ENCODE measurements at regions not wholly inside any gene's neighbourhood (a gene's known extent, or its start where the extent isn't known, plus 50 kb on each side); places are given as distances from the start of the nearest gene placed in this dataset.

DNA sequence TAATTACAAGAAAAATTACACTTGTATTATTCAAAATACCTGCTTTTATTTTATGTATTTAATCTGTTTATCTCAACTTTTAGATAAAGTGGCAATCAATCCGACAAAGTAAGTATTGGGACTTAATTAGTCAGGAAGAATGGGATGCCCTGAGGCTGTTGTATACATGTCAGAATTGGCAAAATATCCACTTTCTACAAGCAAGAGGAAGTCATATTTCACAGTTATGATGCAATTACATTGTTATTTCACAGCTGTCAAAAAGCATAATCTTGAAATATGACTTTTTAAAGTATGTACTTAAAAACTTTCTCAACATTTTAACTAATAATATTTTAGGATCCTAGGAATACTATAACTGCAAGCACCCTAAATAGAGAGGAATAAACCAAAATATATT is 357.1 kb upstream of the MGAT4C start:
- TF ChIP-seq POLR2A (IDR thresholded peaks at IDR 0.05) (no peak), POLR2AphosphoS5 (IDR thresholded peaks at IDR 0.05) (no peak)
- TF ChIP-seq, protein P1, sequence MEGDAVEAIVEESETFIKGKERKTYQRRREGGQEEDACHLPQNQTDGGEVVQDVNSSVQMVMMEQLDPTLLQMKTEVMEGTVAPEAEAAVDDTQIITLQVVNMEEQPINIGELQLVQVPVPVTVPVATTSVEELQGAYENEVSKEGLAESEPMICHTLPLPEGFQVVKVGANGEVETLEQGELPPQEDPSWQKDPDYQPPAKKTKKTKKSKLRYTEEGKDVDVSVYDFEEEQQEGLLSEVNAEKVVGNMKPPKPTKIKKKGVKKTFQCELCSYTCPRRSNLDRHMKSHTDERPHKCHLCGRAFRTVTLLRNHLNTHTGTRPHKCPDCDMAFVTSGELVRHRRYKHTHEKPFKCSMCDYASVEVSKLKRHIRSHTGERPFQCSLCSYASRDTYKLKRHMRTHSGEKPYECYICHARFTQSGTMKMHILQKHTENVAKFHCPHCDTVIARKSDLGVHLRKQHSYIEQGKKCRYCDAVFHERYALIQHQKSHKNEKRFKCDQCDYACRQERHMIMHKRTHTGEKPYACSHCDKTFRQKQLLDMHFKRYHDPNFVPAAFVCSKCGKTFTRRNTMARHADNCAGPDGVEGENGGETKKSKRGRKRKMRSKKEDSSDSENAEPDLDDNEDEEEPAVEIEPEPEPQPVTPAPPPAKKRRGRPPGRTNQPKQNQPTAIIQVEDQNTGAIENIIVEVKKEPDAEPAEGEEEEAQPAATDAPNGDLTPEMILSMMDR (IDR thresholded peaks at IDR 0.05) = no peak

Data from prostate gland (tissue), 2 donors.